ENCODE measurements at regions not wholly inside any gene's neighbourhood (a gene's known extent, or its start where the extent isn't known, plus 50 kb on each side); places are given as distances from the start of the nearest gene placed in this dataset.
"Not testable (repeated sequence)": the region's sequence is repeated elsewhere in the genome, so short reads cannot be mapped to it uniquely, and the experiment has no call there.

DNA sequence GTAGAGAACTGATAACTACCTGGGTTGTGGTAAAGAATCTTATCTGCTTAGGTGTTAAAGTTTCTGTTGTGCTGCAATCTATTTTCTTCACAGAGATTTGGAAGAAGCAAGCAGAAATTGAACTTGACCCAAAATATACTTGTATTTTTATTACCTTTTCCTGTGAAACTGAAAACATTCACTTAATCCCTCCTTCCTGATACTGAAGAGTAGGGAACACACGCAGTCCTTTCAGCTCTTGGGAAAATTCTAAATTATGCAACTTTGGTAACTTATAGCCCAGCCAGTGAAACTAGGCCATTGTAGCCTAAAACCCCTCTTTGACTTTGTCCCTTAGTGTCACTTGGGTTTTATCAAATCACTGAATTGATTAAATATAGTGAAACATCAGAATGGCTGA lies 128.4 kb upstream of the MEIS1 start:
- DNase-seq: no peak

- peak; percentile 92 for DNase-seq
Measured at GRCh38 chr2:66305718-66306117, 129.2 kb upstream of the MEIS1 start.

DNA sequence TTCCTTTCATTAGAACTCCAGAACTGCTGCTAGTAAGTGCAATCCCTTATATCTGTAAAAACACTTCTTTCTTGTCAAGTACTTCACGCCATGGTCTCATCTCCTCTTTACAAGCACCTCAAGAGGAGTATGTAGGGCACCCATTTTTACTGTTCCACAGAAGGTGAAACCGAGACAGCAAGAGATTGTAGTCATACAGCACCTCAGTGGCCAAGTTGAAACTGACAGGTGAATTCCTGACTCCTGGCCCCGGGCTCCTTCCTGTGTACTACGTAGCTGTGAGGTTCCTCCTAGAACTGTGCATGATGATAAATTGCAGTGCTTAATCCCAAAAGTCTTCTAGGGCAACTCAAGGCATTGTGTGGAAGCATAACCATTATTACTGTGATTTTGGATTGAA lies 131.5 kb upstream of the MEIS1 start:
- DNase-seq: no peak

GRCh38 chr2:66301767-66302140 lies 133.2 kb upstream of the MEIS1 start:
- no peak for DNase-seq

DNA sequence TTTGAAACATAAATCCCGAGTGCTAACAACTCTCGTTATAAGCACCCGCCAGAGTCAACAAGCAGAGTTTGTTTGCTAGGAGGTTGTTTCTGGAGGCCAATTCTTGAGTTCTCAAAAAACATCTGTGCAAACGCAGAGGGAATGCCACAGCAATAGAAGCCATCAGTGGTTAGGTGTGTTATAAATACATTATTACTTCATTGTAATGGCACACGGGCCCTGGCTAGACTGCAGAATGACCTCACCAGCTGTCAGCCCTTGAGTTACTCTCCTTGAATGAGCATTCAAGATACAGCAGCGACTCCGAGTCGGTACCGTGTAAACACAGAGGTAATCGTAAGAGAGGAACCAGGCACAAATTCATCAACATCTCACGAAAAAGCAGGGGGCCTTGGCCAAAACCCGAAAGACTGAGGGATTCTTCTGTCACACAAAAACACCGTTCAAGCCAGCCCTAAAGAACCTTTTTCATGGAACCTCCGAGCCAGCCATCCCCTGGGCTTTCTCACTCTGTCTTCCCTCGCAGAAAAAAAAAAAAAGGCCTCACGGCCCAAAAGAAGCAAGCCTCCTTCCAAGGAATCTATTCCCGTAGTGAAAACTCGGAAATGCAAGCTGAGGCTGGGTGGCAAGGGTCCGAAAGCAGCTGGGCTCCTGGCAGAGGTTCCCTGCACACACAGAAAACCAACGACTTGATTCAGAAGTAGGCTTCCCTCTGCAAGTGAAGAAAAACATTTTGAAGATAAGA lies 133.7 kb upstream of the MEIS1 start:
- DNase-seq: peak; percentile 2

DNA sequence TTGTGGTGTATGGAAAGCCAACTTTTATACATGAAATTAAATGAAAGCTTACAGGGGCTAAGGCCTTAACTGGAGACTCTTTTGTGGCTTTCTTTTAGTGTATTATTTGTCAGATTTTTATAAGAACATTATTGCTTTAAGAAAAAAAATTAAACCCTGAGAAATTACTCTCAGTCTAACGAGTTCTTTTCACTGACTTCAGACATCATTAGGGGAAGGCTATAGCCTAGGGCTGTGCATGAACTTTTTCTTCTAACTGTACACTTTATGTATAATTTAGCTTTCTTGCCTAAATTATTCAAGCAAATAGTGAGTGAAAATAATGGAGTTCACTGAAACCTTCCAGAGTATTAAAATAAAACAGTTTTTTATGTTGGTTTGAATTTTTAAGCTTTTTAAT lies 151.1 kb upstream of the MEIS1 start:
- DNase-seq: no peak

- no peak for DNase-seq
Measured at GRCh38 chr2:66281980-66282379, 152.9 kb upstream of the MEIS1 start.

GRCh38 chr2:66279024-66279423 lies 155.9 kb upstream of the MEIS1 start:
- DNase-seq: no peak

GRCh38 chr2:66275984-66276383 lies 158.9 kb upstream of the MEIS1 start:
- DNase-seq: no peak

DNA sequence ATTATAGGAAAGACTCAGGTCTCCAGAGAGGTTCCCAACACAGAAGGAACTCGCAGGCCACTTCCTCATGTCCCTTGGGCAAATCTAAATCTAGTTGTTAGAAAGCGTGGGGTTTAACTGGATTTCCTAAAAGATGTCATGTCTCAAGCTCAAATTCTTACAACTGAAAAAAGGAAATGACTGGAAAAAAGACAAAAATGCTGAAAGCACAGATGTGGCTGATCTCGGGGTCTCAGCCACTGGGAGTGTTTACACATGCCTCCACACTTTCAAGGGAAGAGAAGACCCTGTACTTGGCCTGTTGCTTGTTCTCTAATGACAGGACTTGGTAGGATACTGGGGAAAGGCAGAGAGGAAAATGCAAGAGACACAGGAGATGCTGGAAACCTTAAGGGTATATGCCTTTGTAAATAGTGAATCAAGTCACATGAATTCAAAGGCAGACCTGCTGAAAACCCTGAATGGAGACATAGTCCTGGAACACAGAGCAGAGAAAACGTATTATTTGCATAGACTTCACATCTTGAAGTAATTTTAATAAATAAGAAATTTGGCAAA lies 160.9 kb upstream of the MEIS1 start:
- DNase-seq: no peak

DNA sequence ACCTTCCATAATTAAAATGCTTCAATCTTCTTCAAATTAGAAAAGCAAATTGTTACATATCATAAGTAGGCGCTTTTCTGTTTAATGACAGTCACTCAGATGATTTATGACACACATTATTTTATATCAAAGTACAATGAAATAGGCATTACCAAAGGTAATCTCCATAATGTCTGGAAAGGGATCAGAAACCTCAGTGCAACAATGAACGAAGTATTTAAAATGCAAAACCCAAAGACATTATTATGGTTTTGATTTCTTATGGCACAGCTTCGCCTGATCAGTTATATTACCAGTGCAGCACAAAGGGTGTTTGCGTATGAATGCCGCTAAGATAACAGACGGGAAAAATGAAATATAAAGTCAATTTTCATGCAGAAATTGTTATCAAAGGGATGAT lies 162.2 kb upstream of the MEIS1 start:
- DNase-seq: no peak

DNA sequence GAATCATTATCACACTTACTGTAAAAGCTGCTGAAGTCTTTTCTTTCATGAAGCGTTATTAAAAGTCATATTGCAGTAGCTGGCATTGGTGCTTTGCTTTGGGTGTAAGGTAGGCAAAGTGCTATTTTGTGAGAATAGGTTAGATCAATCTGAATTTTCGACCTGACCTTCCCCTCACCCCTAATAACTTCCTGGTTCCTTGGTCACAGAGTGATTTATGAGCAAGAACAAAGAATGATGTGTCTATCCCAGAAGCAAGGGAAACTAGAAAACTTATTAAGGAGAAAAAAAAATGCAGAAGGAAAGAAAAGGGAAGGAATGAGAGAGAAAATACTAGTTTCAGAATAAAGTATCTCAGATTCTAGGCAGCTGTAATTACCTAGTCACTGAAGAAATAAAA lies 163.1 kb upstream of the MEIS1 start:
- no peak for DNase-seq

GRCh38 chr2:66270247-66270646 lies 164.7 kb upstream of the MEIS1 start:
- no peak for DNase-seq

DNA sequence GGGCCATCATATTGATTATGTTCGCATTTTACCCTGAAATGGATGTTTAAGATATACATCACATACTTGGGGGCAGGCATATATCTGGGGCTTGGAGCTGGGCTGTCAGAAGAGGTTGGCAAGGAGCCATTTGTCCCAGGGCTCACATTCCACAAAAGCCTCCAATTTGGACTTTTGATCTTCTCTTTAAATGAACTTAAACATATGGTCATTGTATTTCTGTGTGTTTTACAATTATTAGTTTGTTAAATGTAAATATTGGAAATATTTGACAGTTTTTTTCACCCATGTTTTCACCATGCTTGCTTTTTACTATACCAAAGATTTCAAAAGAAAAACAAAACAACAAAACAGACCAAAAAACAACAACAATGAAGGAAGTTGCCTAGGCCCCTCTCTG lies 165.8 kb upstream of the MEIS1 start:
- DNase-seq: no peak

GRCh38 chr2:66268756-66269155 lies 166.2 kb upstream of the MEIS1 start:
- no peak for DNase-seq

DNA sequence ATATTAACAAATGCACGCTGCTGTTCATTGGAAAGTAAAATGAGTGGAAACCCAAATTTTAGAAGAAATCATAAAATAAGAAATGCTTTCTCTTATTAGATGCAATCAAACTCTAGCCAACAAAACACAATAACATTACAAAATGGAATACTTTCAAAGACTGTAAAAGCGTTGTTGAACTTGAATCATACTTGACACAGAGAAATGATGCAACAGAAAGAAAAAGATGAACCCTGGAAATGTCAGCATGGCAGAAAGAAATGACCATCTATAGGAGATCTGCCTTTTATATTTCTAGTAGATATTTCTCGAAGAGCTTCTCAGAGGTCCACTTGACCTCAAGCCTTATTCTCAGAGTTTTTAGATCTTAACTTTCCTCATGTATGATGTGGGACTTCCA lies 170.6 kb upstream of the MEIS1 start:
- no peak for DNase-seq

GRCh38 chr2:66255867-66256266 lies 179.1 kb upstream of the MEIS1 start:
- DNase-seq: no peak

GRCh38 chr2:66255136-66255535 lies 179.8 kb upstream of the MEIS1 start:
- no peak for DNase-seq

DNA sequence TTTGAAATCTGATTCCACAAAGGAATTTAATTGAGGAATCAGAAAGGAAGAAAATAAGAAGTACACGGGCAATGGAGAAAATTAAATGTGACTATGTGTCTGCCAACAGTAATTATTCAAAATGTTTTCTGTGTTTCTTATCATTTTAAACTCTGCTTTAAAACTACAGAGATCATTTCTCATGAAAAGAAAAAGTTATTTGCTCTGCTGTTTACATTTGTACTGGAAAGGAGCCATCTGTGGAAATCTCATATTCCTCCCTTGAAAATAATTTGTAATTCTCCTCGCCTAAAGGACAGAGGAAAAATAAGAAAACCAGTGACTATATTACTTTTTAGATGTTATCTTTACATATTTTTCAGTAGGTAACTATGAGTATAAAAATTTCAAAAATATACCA lies 181.9 kb upstream of the MEIS1 start:
- DNase-seq: no peak

- DNase-seq: peak; percentile 8
Measured at GRCh38 chr2:66252109-66252508, 182.8 kb upstream of the MEIS1 start.

DNA sequence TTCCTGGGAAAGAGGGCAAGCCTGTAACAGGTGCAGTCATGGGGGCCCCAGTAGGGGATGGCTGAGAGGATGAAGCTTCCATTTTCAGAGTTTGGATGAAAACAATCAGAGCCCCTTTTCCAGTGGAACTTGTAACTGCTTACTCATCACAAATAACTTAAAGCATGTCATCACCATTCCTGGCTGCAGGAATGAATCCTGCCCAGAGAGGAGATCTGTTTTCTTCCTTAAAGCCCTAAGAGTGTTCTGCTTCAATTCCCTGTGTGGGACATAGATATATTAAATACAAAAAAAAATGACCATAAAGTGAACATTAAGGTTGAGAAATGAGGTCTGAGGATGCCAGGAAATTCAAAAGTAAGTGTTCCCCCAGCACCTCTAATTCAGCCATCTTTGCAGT lies 183.4 kb upstream of the MEIS1 start:
- DNase-seq: no peak

GRCh38 chr2:66249089-66249488 lies 185.8 kb upstream of the MEIS1 start:
- DNase-seq: not testable (repeated sequence)

GRCh38 chr2:66243809-66244208 lies 191.1 kb upstream of the MEIS1 start:
- not testable (repeated sequence) for DNase-seq

GRCh38 chr2:66242888-66243287 lies 192.0 kb upstream of the MEIS1 start:
- DNase-seq: not testable (repeated sequence)

- no peak for DNase-seq
Measured at GRCh38 chr2:66242099-66242789, 192.7 kb upstream of the MEIS1 start.
